Type B pancreatic cell (in vitro differentiated cells): ENCODE measurements at regions not wholly inside any gene's neighbourhood (a gene's known extent, or its start where the extent isn't known, plus 50 kb on each side); places are given as distances from the start of the nearest gene placed in this dataset.

Source experiments
- DNase-seq: peaks from one replicate; pipeline ENCODE4 v3.0.0; 2021; ENCODE audit warnings: mixed read lengths; ENCODE audit not compliant: unreplicated experiment; ENCODE audit errors: extremely low spot score
- H3K27ac Mint-ChIP-seq: 2 replicates; pipeline ENCODE4 v1.8.0; 2021; ENCODE audit warnings: mild to moderate bottlenecking, mixed read lengths
- H3K27me3 Mint-ChIP-seq: 2 replicates; pipeline ENCODE4 v1.8.0; 2021; ENCODE audit warnings: mixed read lengths
- H3K36me3 Mint-ChIP-seq: 2 replicates; pipeline ENCODE4 v1.8.0; 2021; ENCODE audit warnings: mixed read lengths
- H3K4me1 Mint-ChIP-seq: one replicate; pipeline ENCODE4 v1.8.0; 2021; ENCODE audit warnings: mixed read lengths; ENCODE audit not compliant: unreplicated experiment
- H3K4me3 Mint-ChIP-seq: 2 replicates; pipeline ENCODE4 v1.8.0; 2021; ENCODE audit warnings: mild to moderate bottlenecking, mixed read lengths
- H3K9me3 Mint-ChIP-seq: 2 replicates; pipeline ENCODE4 v1.8.0; 2021; ENCODE audit warnings: mixed read lengths
- CTCF ChIP-seq: fragments of 200-600 bp; sonication (generic); conservative IDR thresholded peaks from 2 replicates; pipeline ENCODE4 v1.5.0; 2021; ENCODE audit warnings: antibody characterized with exemption, mild to moderate bottlenecking

- no peak overlapping the region for H3K4me3 Mint-ChIP-seq
- no peak for DNase-seq
- no peaks in the 10 kb centered on the region for H3K9me3 Mint-ChIP-seq
- H3K36me3 Mint-ChIP-seq, result no peaks in the 10 kb centered on the region
- no peaks in the 10 kb centered on the region for H3K27me3 Mint-ChIP-seq
- no peak for TF ChIP-seq CTCF
- H3K27ac Mint-ChIP-seq, result no peak overlapping the region
- H3K4me1 Mint-ChIP-seq, result no peaks in the 10 kb centered on the region
Observed at GRCh38 chr3:166340604-166341266, 503.5 kb upstream of the BCHE start.

GRCh38 chr3:166324401-166324800 is 487.2 kb upstream of the BCHE start:
- Mint-ChIP-seq H3K4me3 (no peak overlapping the region), H3K4me1 (no peaks in the 10 kb centered on the region), H3K9me3 (no peaks in the 10 kb centered on the region), H3K27ac (no peak overlapping the region), H3K27me3 (no peaks in the 10 kb centered on the region), H3K36me3 (no peaks in the 10 kb centered on the region)
- DNase-seq, result no peak
- TF ChIP-seq CTCF, result no peak

- no peak for DNase-seq
- Mint-ChIP-seq H3K36me3 (no peaks in the 10 kb centered on the region), H3K27me3 (no peaks in the 10 kb centered on the region), H3K9me3 (no peaks in the 10 kb centered on the region), H3K27ac (no peak overlapping the region), H3K4me1 (no peaks in the 10 kb centered on the region), H3K4me3 (no peak overlapping the region)
- no peak for TF ChIP-seq CTCF
Observed at GRCh38 chr3:166322391-166322790, 485.2 kb upstream of the BCHE start.

- no peak for DNase-seq
- Mint-ChIP-seq H3K4me3 (no peak overlapping the region), H3K36me3 (no peaks in the 10 kb centered on the region), H3K27me3 (no peaks in the 10 kb centered on the region), H3K27ac (no peak overlapping the region), H3K4me1 (no peaks in the 10 kb centered on the region), H3K9me3 (no peaks in the 10 kb centered on the region)
- TF ChIP-seq CTCF, result no peak
Observed at GRCh38 chr3:166307756-166308350, 470.6 kb upstream of the BCHE start.

- Mint-ChIP-seq H3K36me3 (no peaks in the 10 kb centered on the region), H3K4me3 (no peak overlapping the region), H3K27ac (no peak overlapping the region), H3K4me1 (no peaks in the 10 kb centered on the region), H3K9me3 (no peaks in the 10 kb centered on the region), H3K27me3 (no peaks in the 10 kb centered on the region)
- no peak for DNase-seq
- no peak for TF ChIP-seq CTCF
Observed at GRCh38 chr3:166304584-166304983, 467.4 kb upstream of the BCHE start.
